ENCODE measurements at regions not wholly inside any gene's neighbourhood (a gene's known extent, or its start where the extent isn't known, plus 50 kb on each side); places are given as distances from the start of the nearest gene placed in this dataset.

DNA sequence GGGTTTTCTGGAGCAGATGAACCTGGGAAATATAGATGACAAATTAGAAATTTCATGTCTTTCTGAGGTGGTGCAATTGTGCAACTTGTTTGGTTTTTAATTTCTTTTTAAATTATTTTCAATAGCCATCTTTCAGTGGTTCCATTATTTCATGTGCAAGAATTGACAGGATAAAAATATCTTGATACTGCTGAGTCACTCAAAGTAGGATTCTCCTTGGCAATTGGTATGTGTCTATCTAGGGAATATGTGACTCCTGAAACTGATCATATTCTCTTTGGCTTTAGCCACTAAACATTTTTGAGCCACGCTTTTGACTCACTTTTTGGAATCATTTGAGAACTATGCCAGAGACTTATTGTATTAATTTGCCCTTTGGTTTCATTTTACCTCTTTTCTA, 331.5 kb downstream of the KCNA4 start:
- TF ChIP-seq EZH2 (IDR thresholded peaks at IDR 0.05; ENCODE audit: insufficient read depth, poor library complexity, severe bottlenecking) (no peak), EZH2phosphoT487 (IDR thresholded peaks at IDR 0.05; ENCODE audit: insufficient read depth, low read depth) (no peak)
